HL-60 (cell line): ENCODE measurements at regions not wholly inside any gene's neighbourhood (a gene's known extent, or its start where the extent isn't known, plus 50 kb on each side); places are given as distances from the start of the nearest gene placed in this dataset.

Source experiments
- DNase-seq, 2 experiments: peaks; one replicate each; pipeline ENCODE4 v3.0.0-alpha.2; 2010 to 2020; ENCODE audit warnings: low read depth in 1 of 2, low spot score in 1 of 2
- H3K27ac ChIP-seq: fragments of 250-450 bp; sonication (Bioruptor Pico); replicated peaks from 2 replicates; pipeline ENCODE4 v1.5.1; 2020; ENCODE audit warnings: mild to moderate bottlenecking, moderate library complexity
- H3K27me3 ChIP-seq: fragments of 250-450 bp; sonication (Bioruptor Pico); 2 replicates; pipeline ENCODE4 v1.5.1; 2021; ENCODE audit warnings: mild to moderate bottlenecking, moderate library complexity; ENCODE audit not compliant: insufficient read depth, poor library complexity, severe bottlenecking
- H3K4me3 ChIP-seq: replicated peaks from 2 replicates; pipeline ENCODE4 v1.5.1; 2011; ENCODE audit warnings: mild to moderate bottlenecking, control low read depth, low read length; ENCODE audit not compliant: insufficient read depth
- CTCF ChIP-seq: IDR thresholded peaks from one replicate; pipeline ENCODE4 v1.5.1; 2011; ENCODE audit warnings: low read length, control low read depth, inconsistent platforms; ENCODE audit not compliant: insufficient read depth
- GABPA ChIP-seq: IDR thresholded peaks from 2 replicates; pipeline ENCODE4 v1.6.1; 2012; ENCODE audit warnings: low read depth
- POLR2AphosphoS5 ChIP-seq: IDR thresholded peaks from 2 replicates; pipeline ENCODE4 v1.6.1; 2012; ENCODE audit warnings: low read depth
- SPI1 ChIP-seq: IDR thresholded peaks from 2 replicates; pipeline ENCODE4 v1.6.1; 2012; ENCODE audit warnings: low read depth, mild to moderate bottlenecking, borderline replicate concordance
- TF ChIP-seq, protein P1 (sequence below): IDR thresholded peaks from 2 replicates; pipeline ENCODE4 v1.6.1; 2012; ENCODE audit warnings: low read depth; ENCODE audit not compliant: insufficient replicate concordance

GRCh38 chr6:84467296-84467695 is 239.9 kb upstream of the CEP162 start:
- H3K4me3 ChIP-seq = no peak overlapping the region
- H3K27ac ChIP-seq = no peak overlapping the region
- DNase-seq = no peak
- H3K27me3 ChIP-seq = no peaks in the 10 kb centered on the region
- TF ChIP-seq GABPA = no peak
- TF ChIP-seq, protein P1, sequence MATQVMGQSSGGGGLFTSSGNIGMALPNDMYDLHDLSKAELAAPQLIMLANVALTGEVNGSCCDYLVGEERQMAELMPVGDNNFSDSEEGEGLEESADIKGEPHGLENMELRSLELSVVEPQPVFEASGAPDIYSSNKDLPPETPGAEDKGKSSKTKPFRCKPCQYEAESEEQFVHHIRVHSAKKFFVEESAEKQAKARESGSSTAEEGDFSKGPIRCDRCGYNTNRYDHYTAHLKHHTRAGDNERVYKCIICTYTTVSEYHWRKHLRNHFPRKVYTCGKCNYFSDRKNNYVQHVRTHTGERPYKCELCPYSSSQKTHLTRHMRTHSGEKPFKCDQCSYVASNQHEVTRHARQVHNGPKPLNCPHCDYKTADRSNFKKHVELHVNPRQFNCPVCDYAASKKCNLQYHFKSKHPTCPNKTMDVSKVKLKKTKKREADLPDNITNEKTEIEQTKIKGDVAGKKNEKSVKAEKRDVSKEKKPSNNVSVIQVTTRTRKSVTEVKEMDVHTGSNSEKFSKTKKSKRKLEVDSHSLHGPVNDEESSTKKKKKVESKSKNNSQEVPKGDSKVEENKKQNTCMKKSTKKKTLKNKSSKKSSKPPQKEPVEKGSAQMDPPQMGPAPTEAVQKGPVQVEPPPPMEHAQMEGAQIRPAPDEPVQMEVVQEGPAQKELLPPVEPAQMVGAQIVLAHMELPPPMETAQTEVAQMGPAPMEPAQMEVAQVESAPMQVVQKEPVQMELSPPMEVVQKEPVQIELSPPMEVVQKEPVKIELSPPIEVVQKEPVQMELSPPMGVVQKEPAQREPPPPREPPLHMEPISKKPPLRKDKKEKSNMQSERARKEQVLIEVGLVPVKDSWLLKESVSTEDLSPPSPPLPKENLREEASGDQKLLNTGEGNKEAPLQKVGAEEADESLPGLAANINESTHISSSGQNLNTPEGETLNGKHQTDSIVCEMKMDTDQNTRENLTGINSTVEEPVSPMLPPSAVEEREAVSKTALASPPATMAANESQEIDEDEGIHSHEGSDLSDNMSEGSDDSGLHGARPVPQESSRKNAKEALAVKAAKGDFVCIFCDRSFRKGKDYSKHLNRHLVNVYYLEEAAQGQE = no peak
- TF ChIP-seq POLR2AphosphoS5 = no peak
- no peak for TF ChIP-seq CTCF
- no peak for TF ChIP-seq SPI1

- no peak for DNase-seq
- no peak overlapping the region for H3K27ac ChIP-seq
- TF ChIP-seq GABPA (no peak), POLR2AphosphoS5 (no peak)
Observed at GRCh38 chr6:84466511-84466910, 239.1 kb upstream of the CEP162 start.

DNA sequence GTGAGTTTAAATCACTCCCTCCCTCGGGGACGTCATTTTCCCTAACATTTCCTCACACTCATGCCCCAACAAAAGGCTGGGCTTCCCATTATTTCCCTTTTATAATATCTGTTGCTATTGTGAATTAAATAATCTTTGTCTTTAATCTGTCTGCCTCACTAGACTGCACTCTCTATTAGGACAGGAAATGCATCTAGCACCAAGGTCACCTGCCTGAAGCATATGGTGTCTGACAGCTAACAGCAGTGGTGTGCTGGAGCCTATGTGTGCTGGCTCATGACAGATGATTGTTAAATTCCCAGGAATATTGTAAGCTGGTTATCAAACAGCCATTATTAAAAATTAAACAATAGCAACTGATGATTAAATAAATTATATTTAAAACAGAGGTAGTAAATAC is 237.0 kb upstream of the CEP162 start:
- no peak for DNase-seq

More at GRCh38 chr6:84466511-84466910, 239.1 kb upstream of the CEP162 start:
- no peak overlapping the region for H3K4me3 ChIP-seq
- H3K27me3 ChIP-seq = no peaks in the 10 kb centered on the region

More for the DNA sequence above, 237.0 kb upstream of the CEP162 start:
- H3K4me3 ChIP-seq = no peak overlapping the region
- TF ChIP-seq CTCF (no peak), POLR2AphosphoS5 (no peak), SPI1 (no peak), GABPA (no peak)
- TF ChIP-seq, protein P1 = no peak
- H3K27me3 ChIP-seq = no peaks in the 10 kb centered on the region
- H3K27ac ChIP-seq = no peak overlapping the region
